C4-2B (cell line): ENCODE measurements at regions not wholly inside any gene's neighbourhood (a gene's known extent, or its start where the extent isn't known, plus 50 kb on each side); places are given as distances from the start of the nearest gene placed in this dataset.
A peak's percentile ranks its signal among the peaks of the same experiment; 100 is the strongest.

ENCODE experiments used
- ZFX ChIP-seq: fragments of 450-650 bp; IDR thresholded peaks from 2 replicates; pipeline ENCODE4 v1.6.1; 2017
- TF ChIP-seq, protein P1 (sequence below): fragments of 450-650 bp; conservative IDR thresholded peaks from 2 replicates; pipeline ENCODE4 v1.5.1; 2017; ENCODE audit warnings: mild to moderate bottlenecking

- TF ChIP-seq, protein P1, sequence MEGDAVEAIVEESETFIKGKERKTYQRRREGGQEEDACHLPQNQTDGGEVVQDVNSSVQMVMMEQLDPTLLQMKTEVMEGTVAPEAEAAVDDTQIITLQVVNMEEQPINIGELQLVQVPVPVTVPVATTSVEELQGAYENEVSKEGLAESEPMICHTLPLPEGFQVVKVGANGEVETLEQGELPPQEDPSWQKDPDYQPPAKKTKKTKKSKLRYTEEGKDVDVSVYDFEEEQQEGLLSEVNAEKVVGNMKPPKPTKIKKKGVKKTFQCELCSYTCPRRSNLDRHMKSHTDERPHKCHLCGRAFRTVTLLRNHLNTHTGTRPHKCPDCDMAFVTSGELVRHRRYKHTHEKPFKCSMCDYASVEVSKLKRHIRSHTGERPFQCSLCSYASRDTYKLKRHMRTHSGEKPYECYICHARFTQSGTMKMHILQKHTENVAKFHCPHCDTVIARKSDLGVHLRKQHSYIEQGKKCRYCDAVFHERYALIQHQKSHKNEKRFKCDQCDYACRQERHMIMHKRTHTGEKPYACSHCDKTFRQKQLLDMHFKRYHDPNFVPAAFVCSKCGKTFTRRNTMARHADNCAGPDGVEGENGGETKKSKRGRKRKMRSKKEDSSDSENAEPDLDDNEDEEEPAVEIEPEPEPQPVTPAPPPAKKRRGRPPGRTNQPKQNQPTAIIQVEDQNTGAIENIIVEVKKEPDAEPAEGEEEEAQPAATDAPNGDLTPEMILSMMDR, result peak; percentile 63
- TF ChIP-seq ZFX, result no peak
Observed at GRCh38 chr6:130293800-130294199, 71.0 kb upstream of the SAMD3 start.
